SK-N-SH (cell line): ENCODE measurements at regions not wholly inside any gene's neighbourhood (a gene's known extent, or its start where the extent isn't known, plus 50 kb on each side); places are given as distances from the start of the nearest gene placed in this dataset.

ENCODE experiments used
- CTCF ChIA-PET: fragments of 300-600, 350-600 bp; formaldehyde crosslinking; extraction: SDS; loops from one replicate; lab custom pipeline; 2021; lab: Yijun Ruan, JAX
- POLR2A ChIA-PET: fragments of 350-600 bp; sonication (Branson Sonifier 250); formaldehyde crosslinking; extraction: SDS; loops from one replicate; lab custom pipeline; 2020; ENCODE audit warnings: antibody characterized with exemption, inconsistent platforms; lab: Yijun Ruan, JAX
- DNase-seq: peaks from one replicate; pipeline ENCODE4 v3.0.0; 2012
- H2AFZ ChIP-seq: fragments of 200-600 bp; sonication (generic); 2 replicates; pipeline ENCODE4 v1.8.1; 2016; ENCODE audit warnings: antibody characterized with exemption, mild to moderate bottlenecking, low read depth
- H3F3A ChIP-seq: fragments of 200-600 bp; sonication (generic); replicated peaks from 2 replicates; pipeline ENCODE3; 2016; ENCODE audit warnings: antibody characterized with exemption, mild to moderate bottlenecking; ENCODE audit not compliant: insufficient read depth
- H3K27ac ChIP-seq, 2 experiments: fragments of 200-500 bp in 1 of 2; fragments of 200-600 bp in 1 of 2; sonication (Bioruptor generic) in 1 of 2; sonication (generic), shearing (Covaris generic) in 1 of 2; 2 replicates each; pipeline versions ENCODE4 v1.5.1 to v1.6.1; 2014 to 2016; ENCODE audit warnings: low read depth in 2 of 2, inconsistent platforms in 1 of 2, low read length in 1 of 2, mild to moderate bottlenecking in 1 of 2, mixed read lengths in 1 of 2
- H3K27me3 ChIP-seq: fragments of 200-600 bp; sonication (generic), shearing (Covaris generic); 2 replicates; pipeline ENCODE4 v1.6.1; 2016; ENCODE audit warnings: mixed run types; ENCODE audit not compliant: insufficient read depth
- H3K36me3 ChIP-seq, 2 experiments: fragments of 200-500 bp in 1 of 2; fragments of 200-600 bp in 1 of 2; sonication (Bioruptor generic) in 1 of 2; sonication (generic) in 1 of 2; replicated peaks in 1 of 2; 2 replicates each; pipeline versions ENCODE3 to v1.5.1; 2014 to 2016; ENCODE audit warnings: low read length in 1 of 2, mild to moderate bottlenecking in 1 of 2; ENCODE audit not compliant: insufficient read depth in 2 of 2, control insufficient read depth in 1 of 2
- H3K4me1 ChIP-seq, 2 experiments: fragments of 200-500 bp in 1 of 2; fragments of 200-600 bp in 1 of 2; sonication (Bioruptor generic) in 1 of 2; sonication (generic), shearing (Covaris generic) in 1 of 2; 2 replicates each; pipeline versions ENCODE4 v1.5.1 to v1.6.1; 2014 to 2016; ENCODE audit warnings: low read depth in 1 of 2, low read length in 1 of 2, mixed run types in 1 of 2; ENCODE audit not compliant: insufficient read depth in 2 of 2, control insufficient read depth in 1 of 2
- H3K4me2 ChIP-seq: fragments of 200-600 bp; sonication (generic), shearing (Covaris generic); 2 replicates; pipeline ENCODE4 v1.6.1; 2017; ENCODE audit warnings: mixed run types
- H3K4me3 ChIP-seq, 2 experiments: fragments of 200-500 bp in 1 of 2; fragments of 200-600 bp in 1 of 2; sonication (Bioruptor generic) in 1 of 2; sonication (generic), shearing (Covaris generic) in 1 of 2; 2 replicates each; pipeline versions ENCODE4 v1.5.1 to v1.8.1; 2014 to 2016; ENCODE audit warnings: low read depth in 2 of 2, inconsistent platforms in 1 of 2, low read length in 1 of 2, mild to moderate bottlenecking in 1 of 2, mixed read lengths in 1 of 2, moderate library complexity in 1 of 2
- H3K79me2 ChIP-seq: fragments of 200-600 bp; sonication (generic); 2 replicates; pipeline ENCODE4 v1.8.1; 2017; ENCODE audit warnings: mild to moderate bottlenecking; ENCODE audit not compliant: insufficient read depth
- H3K9ac ChIP-seq: fragments of 200-600 bp; sonication (generic); 2 replicates; pipeline ENCODE4 v1.6.1; 2017; ENCODE audit warnings: mixed run types
- H3K9me2 ChIP-seq: fragments of 200-600 bp; sonication (generic); 2 replicates; pipeline ENCODE4 v1.6.1; 2017; ENCODE audit warnings: mixed run types
- H3K9me3 ChIP-seq: fragments of 200-600 bp; sonication (generic); 2 replicates; pipeline ENCODE4 v1.6.1; 2017; ENCODE audit warnings: mixed run types, mild to moderate bottlenecking, moderate library complexity
- H4K20me1 ChIP-seq: fragments of 200-600 bp; sonication (generic); 2 replicates; pipeline ENCODE4 v1.6.1; 2017; ENCODE audit warnings: mild to moderate bottlenecking, mixed run types; ENCODE audit not compliant: insufficient read depth
- CHD2 ChIP-seq: fragments of 150-350 bp; IDR thresholded peaks from 2 replicates; pipeline ENCODE4 v1.6.1; 2018; ENCODE audit warnings: low read length; ENCODE audit not compliant: partially characterized antibody
- ELF1 ChIP-seq: IDR thresholded peaks from 2 replicates; pipeline ENCODE4 v1.4.0; 2012
- EP300 ChIP-seq, 2 experiments: IDR thresholded peaks; 2 replicates each; pipeline versions ENCODE4 v1.4.0 to v1.6.1; 2012; ENCODE audit warnings: borderline replicate concordance in 1 of 2, low read depth in 1 of 2, low read length in 1 of 2
- GABPA ChIP-seq: IDR thresholded peaks from 2 replicates; pipeline ENCODE4 v1.4.0; 2012; ENCODE audit warnings: low read depth, mild to moderate bottlenecking
- NFIC ChIP-seq: IDR thresholded peaks from 2 replicates; pipeline ENCODE4 v1.4.0; 2012; ENCODE audit warnings: borderline replicate concordance
- NRF1 ChIP-seq: IDR thresholded peaks from 2 replicates; pipeline ENCODE4 v1.6.1; 2012; ENCODE audit warnings: low read depth, mild to moderate bottlenecking, low read length
- RAD21 ChIP-seq: IDR thresholded peaks from 2 replicates; pipeline ENCODE4 v1.6.1; 2012; ENCODE audit warnings: mild to moderate bottlenecking, low read length
- RCOR1 ChIP-seq: fragments of 150-350 bp; IDR thresholded peaks from 2 replicates; pipeline ENCODE4 v1.6.1; 2017; ENCODE audit warnings: antibody characterized with exemption, low read length
- SMC3 ChIP-seq: IDR thresholded peaks from 2 replicates; pipeline ENCODE4 v1.6.1; 2012; ENCODE audit warnings: low read depth, low read length, improper control_type of control experiment
- YY1 ChIP-seq: IDR thresholded peaks from 2 replicates; pipeline ENCODE4 v1.4.0; 2012; ENCODE audit warnings: low read depth, mild to moderate bottlenecking
- WGBS: methylation state at CpG from one replicate; pipeline ENCODE4 v1.1.6; 2017; ENCODE audit warnings: low lambda C conversion rate; 5-methylcytosine and 5-hydroxymethylcytosine counted together
- TF ChIP-seq, protein P1 (sequence below): fragments of 200-600 bp; sonication (generic); IDR thresholded peaks from 2 replicates; pipeline ENCODE4 v1.6.1; 2017; ENCODE audit warnings: antibody characterized with exemption, mild to moderate bottlenecking, moderate library complexity
- TF ChIP-seq, protein P2 (sequence below): IDR thresholded peaks from 2 replicates; pipeline ENCODE4 v1.4.0; 2012; ENCODE audit warnings: low read depth
- TF ChIP-seq, protein P3 (sequence below): IDR thresholded peaks from 2 replicates; pipeline ENCODE4 v1.4.0; 2012; ENCODE audit warnings: low read depth, borderline replicate concordance

DNA sequence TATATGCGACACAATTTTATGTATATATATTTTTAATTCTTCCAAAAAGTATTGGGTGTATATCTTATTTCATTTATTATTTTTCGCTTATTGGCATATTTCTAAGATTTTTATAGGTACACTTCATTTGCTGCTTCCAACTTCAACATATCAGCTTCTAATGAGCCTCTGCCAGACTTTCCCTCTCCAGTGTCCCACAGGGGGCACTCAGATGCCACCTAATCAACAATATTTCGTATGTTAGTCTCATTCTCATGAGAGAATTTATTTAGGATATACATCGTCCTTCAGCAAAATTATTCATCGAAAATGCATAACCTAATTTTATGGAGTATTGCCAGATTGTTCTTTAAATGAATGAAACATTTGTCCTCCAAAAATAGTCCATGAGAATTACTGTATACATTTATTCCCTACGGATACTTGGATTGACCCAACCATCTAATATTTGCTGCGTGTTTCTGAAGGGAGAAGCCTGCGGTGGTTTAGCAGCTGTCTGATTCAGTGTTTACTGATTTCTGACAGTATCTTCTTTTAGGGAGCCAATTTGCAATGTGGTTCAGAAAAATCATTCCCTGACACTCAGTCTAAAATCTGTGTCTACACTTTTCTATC, 100.6 kb upstream of the SELENOP start:
- no peaks in the 10 kb centered on the region for H4K20me1 ChIP-seq
- peaks cover 18% of the 10 kb centered on the region; the same call in 1 of the 2 replicates for H3K27me3 ChIP-seq
- no peak for DNase-seq
- TF ChIP-seq GABPA (no peak), SMC3 (peak; percentile 40), EP300 (IDR thresholded peaks at IDR 0.05; ENCODE audit: borderline replicate concordance in 1 of 2, low read depth in 1 of 2, low read length in 1 of 2) (no peak), YY1 (no peak), ELF1 (no peak), CHD2 (no peak), RCOR1 (no peak), RAD21 (peak; percentile 52), NRF1 (no peak)
- TF ChIP-seq, protein P1, sequence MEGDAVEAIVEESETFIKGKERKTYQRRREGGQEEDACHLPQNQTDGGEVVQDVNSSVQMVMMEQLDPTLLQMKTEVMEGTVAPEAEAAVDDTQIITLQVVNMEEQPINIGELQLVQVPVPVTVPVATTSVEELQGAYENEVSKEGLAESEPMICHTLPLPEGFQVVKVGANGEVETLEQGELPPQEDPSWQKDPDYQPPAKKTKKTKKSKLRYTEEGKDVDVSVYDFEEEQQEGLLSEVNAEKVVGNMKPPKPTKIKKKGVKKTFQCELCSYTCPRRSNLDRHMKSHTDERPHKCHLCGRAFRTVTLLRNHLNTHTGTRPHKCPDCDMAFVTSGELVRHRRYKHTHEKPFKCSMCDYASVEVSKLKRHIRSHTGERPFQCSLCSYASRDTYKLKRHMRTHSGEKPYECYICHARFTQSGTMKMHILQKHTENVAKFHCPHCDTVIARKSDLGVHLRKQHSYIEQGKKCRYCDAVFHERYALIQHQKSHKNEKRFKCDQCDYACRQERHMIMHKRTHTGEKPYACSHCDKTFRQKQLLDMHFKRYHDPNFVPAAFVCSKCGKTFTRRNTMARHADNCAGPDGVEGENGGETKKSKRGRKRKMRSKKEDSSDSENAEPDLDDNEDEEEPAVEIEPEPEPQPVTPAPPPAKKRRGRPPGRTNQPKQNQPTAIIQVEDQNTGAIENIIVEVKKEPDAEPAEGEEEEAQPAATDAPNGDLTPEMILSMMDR = peak; percentile 78
- TF ChIP-seq, protein P2, sequence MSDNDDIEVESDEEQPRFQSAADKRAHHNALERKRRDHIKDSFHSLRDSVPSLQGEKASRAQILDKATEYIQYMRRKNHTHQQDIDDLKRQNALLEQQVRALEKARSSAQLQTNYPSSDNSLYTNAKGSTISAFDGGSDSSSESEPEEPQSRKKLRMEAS = no peak
- TF ChIP-seq, protein P3, sequence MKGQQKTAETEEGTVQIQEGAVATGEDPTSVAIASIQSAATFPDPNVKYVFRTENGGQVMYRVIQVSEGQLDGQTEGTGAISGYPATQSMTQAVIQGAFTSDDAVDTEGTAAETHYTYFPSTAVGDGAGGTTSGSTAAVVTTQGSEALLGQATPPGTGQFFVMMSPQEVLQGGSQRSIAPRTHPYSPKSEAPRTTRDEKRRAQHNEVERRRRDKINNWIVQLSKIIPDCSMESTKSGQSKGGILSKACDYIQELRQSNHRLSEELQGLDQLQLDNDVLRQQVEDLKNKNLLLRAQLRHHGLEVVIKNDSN = no peak
- 3% methylated on average over 8 of the region's 8 CpGs for WGBS
- H3K9me3 ChIP-seq = no peaks in the 10 kb centered on the region
- ChIA-PET CTCF (interaction anchor here (0.6 to 1.7 kb wide), 5 partner anchors 23 to 477 kb away, joined by 3 to 5 read pairs (median 4); no protein-coding TSS in a partner anchor), POLR2A (no interaction called here)
- H3K4me2 ChIP-seq = no peak overlapping the region
- H2AFZ ChIP-seq = peak overlapping the region; percentile 52; the same call in 1 of the 2 replicates
- H3K79me2 ChIP-seq = no peaks in the 10 kb centered on the region
- no peaks in the 10 kb centered on the region for H3K9me2 ChIP-seq
- H3K36me3 ChIP-seq = no peaks in the 10 kb centered on the region
- no peak overlapping the region for H3K4me3 ChIP-seq
- no peak overlapping the region for H3K27ac ChIP-seq
- peaks cover 0 to 3% of the 10 kb centered on the region in 2 experiments; a peak in 1 of 4 replicates for H3K4me1 ChIP-seq
- no peak overlapping the region for H3K9ac ChIP-seq
- no peaks in the 10 kb centered on the region for H3F3A ChIP-seq

DNA sequence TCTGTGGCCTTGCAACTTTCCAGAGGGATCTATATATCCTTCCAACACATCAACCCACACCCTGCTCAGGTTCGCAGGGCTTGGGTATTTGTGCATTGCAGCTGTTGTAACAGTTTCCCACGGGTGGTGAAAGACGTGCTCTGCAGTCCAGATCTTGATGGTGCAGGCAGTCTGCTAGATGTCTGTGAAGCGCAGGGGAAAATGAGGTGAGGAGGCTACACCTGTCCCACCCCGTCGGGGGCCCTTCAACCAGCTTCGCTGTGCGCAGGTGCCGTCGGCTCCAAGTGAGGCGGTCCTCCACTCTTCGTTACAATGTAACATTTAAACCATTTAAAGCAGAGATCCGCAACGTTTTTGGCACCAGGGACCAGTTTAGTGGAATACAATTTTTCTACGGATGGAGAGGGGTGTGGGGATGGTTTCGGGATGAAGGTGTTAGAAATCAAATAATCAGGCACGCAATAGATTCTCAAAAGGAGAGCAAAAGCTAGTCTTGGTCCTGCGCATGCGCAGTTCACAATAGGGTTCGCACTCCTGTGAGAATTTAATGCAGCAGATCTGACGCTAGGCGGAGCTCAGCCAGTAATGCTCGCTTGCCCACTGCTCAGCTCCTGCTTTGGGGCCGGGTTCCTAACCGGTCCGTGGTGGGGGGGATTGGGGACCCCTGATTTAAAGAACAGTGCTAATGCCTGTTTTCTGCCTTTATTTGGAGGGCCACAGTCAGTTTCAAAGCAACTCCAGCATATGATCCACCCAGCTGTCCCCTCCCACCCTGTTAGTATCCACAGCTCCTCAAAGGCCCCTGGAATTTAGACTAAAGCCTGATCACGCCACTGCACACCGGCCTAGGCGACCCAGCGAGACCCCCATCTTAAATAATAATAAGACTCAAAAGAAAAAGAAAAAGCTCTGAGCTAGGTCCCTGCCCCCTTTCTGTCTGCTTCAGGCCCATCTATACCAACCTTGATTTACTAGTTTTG, 97.1 kb upstream of the SELENOP start:
- H3K36me3 ChIP-seq = no peaks in the 10 kb centered on the region
- ChIA-PET CTCF (interaction anchor here (0.7 to 1.5 kb wide), 18 partner anchors 10 to 481 kb away, joined by 3 to 13 read pairs (median 4); no protein-coding TSS in a partner anchor), POLR2A (no interaction called here)
- no peaks in the 10 kb centered on the region for H4K20me1 ChIP-seq
- H3K79me2 ChIP-seq = no peaks in the 10 kb centered on the region
- peak; percentile 76 for DNase-seq
- H3K4me2 ChIP-seq = peak overlapping the region; percentile 73
- no peaks in the 10 kb centered on the region for H3K9me3 ChIP-seq
- no peak overlapping the region for H3K9ac ChIP-seq
- H3K27me3 ChIP-seq = peaks cover 23% of the 10 kb centered on the region; the same call in 1 of the 2 replicates
- H3K9me2 ChIP-seq = no peaks in the 10 kb centered on the region
- WGBS = 4% methylated on average over 25 of the region's 30 CpGs
- H3K4me3 ChIP-seq = peak overlapping the region; percentile 45 to 47
- H3K27ac ChIP-seq = no peak overlapping the region
- H3K4me1 ChIP-seq = peaks cover 0 to 3% of the 10 kb centered on the region in 2 experiments; a peak in 1 of 4 replicates
- no peaks in the 10 kb centered on the region for H3F3A ChIP-seq
- TF ChIP-seq NRF1 (peak; percentile 77), SMC3 (peak; percentile 72), NFIC (no peak), RAD21 (peak; percentile 55)
- TF ChIP-seq, protein P1 = peak; percentile 74
- H2AFZ ChIP-seq = peak overlapping the region; percentile 80; the same call in 1 of the 2 replicates
